NCI-H1417 treated with DMSO at 0.1 percent for 48 hours (cell line): ENCODE measurements at regions not wholly inside any gene's neighbourhood (a gene's known extent, or its start where the extent isn't known, plus 50 kb on each side); places are given as distances from the start of the nearest gene placed in this dataset.

ENCODE experiments used
- DNase-seq: peaks from one replicate; lab custom pipeline; 2025; lab: John Stamatoyannopoulos, UW

DNA sequence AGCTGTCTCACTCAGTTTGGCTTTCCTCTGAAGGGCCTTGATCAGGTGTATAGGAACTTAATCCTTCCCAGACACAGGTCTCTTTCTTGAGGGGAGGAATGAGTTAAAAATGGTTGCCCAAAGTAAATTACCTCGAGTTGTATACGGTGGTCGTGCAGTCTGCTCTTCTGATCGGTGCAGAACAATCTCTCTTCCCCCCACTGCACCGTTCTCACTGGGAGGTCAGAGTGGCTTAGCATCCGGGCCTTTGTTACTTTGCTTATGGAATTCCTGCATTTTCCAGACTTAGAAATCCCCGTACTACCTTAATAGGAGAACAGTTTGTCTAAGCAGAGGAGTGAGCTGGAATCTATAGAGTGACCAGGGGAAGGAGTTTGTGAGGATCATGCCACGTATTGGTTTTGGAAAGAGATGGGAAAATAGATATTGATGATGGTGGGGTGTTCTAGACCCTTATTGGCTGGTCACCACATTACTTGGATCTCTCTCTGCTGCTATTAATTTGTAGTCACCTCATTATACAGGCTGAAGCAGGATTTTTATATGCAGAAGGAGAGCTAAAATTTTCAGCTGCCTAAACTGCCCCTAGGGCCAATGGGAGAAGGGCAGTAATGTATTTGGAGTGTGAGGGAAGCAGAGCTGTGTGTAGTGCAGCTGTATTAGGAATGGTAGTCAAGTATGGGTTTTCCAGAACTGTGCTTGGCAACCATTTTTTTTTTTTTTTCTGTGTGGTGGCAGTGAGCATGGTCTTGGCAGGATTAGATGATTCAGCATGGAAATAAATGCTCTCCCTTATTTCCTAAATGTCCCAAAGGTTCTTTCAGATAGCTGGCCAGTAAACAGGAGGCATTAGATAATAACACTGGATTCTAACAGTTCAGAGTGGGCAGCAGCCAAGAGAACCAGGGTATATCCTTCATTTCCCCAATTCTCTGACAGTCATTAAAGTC, 81.5 kb downstream of the NDUFS5 start:
- no peak for DNase-seq

DNA sequence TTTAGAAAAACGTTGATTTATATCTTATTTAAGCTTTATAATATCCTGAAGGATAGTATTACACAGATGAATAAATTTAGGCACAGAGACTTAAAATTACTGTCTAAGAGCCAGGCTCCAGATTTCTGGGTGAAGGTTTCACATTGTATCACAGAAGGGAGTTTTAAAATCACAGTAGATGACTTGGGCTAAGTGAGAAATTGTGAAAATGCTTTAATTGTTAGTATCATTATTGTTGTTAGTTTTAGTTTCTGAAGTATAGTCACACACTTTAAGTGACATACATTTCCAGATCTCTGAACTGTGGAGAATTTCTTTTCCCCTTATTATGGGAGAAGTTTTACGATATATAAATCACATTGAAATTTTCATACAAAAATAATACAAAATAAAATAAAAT, 83.5 kb downstream of the NDUFS5 start:
- no peak for DNase-seq

DNA sequence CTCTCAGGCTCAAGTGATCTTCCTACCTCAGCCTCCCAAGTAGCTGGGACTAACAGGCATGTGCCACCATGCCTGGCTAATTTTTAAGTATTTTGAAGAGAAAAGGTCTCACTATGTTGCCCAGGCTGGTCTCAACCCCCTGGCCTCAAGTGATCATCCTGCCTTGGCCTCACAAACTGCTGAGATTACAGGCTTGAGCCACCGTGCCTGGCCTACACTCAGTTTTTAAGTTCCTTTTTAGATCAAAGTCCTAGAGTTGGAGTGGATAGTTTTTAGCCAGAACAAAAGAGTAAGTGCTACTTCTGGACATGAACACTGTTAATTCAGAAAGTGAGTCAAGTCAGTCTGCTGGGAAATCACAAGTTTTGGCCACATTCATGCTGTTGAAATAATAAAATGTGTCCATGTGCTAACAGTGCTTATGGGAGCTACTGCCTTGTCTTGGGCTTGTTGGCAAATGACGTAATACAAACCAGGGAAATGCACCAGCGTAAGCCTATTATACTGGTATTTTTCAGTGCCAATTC, 84.2 kb downstream of the NDUFS5 start:
- no peak for DNase-seq

DNA sequence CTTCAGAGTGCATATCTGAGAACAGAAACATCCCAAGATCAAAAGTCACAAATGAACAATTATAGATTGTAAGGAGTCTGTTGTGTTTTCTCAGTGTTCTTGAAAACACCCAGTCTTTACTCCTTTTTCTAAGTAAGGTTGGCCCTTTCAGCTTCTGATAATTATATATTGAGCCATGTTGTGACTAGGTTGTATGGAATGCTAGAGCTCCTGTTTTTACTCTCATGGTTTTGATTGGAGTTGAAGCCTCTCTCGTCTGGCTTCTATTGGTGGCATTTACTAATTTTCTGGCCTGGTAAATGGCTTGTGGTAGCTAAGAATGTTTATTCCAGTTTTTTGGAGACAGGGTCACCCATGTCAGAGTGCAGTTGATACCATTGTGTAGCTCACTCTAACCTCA, 84.7 kb downstream of the NDUFS5 start:
- no peak for DNase-seq

DNA sequence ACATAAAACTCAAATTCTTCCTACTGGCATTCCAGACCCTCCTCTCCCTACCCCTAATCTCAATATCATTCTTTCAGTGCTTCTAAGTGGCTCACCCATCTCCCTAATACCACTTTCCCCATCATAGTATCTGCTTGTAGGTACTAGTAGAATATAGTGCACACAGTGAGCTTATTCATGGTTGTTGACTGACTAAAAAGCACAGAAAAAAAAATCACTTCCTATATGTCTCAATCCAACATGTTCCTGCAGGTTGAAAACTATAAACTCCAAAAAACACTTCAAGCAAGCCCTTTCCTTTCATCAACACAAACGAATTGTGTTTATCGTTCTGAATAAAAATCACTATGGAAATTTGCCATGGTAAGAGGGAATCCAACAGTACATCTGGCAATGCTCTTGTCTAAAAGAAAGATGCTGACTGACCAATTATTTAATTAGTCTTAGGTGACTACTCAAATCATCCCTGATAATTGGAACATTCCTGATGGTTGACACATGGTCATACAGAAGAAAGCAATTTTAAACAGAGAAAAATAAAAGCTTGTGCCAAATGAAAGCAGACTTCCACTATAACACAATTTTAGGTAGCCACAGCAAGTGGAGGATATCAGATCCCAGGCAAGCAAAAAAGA, 87.1 kb downstream of the NDUFS5 start:
- no peak for DNase-seq

DNA sequence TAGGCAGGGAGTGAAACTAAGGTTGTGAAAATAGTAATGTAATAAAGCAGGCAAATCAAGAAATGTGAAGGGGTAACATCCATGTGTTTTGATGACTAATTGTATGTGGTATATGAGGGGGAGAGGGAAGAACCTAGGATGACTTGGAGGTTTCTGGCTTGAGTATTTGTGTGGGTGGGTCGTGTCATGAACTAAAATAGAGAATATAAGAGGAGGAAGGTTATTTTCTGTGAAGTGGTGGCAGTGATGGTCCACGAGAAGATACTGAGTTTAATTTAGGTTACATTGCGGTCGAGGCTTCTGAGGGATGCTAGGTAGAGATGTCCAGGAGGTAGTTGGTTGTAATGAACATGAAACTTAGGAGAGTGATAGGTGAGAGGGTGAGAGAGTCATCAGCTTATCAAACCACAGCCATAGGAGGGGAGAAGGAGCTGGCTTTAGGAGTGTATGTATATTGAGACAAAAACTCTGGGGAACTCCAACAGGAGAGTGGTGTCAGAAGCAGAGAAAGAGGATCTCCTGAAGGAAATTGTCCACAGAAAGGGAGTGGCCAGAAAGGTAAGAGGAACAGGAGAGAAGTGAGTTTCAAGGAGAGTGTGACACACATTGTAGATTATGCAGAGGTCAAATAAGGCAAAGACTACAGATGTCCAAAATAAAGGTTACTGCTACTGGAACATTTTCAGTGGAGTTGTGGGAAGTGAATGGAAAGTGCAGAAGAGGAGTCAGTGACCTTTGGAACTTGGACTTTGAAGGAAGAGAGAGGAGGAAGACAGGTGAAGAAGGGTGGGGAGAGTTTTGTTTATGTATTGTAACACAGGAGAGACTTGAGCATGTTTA, 89.0 kb upstream of the MACF1 start:
- DNase-seq = no peak

DNA sequence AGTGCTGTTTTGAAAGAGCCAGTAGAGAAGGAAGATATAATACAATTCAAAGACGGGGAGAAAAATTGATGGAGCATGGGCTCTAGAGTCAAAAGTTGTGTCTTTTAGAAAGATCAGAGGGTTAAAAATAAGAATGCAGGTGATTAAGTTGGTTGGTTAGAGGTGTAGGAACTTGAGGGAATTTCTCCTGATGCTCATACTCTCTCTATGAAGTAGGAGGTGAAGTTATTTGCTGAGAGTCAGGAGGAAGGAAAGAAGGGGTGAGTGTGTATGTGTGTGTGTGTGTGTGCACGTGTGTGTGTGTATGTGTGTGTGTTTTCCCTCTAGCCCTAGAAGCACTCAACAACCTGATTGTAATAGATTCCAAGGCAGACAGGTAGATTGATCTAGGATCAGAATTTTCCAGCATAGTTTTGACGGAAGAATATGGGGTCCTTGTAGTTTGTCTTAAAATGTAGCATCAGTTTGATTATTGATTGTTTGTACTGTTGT, 88.3 kb upstream of the MACF1 start:
- no peak for DNase-seq

DNA sequence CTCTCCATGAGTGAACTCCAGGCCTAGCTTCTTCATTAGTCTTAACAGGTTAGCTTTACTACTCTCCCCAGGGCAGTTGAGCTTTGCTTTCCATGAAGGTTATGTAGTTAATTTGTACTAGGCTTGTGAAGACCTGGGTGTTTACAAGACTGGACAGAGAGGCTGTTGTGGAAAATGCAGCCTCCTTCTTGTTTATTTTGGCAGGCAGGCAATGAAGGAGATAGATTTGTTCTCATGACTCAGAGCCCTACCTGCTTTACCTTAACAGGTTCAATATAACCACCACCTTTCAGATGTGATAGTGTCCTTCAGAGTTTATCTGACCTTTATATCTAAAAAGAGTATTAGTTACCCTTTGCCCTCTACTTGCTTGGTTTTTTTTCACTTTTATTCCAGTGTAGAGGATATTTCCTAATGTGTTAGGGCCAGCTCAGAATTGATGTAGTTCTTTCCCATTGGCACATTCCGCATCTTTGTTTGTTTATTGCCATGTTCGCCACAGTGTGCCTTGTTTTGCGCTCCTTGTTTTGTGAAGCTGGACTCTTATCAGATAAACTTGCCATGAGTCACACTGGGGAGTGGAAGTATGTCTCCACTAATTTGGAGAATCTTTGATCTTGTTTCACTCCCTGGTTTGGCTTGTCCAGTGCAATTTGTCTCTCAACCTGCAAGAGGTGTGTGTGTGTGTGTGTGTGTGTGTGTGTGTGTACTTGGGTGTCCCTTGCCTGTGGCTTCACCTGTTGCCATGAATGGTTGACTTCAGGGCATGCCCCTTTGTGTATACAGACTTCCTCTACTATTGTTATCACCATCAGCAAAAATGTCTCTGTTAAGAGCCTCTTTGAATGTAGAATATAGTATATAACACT, 87.4 kb upstream of the MACF1 start:
- no peak for DNase-seq

DNA sequence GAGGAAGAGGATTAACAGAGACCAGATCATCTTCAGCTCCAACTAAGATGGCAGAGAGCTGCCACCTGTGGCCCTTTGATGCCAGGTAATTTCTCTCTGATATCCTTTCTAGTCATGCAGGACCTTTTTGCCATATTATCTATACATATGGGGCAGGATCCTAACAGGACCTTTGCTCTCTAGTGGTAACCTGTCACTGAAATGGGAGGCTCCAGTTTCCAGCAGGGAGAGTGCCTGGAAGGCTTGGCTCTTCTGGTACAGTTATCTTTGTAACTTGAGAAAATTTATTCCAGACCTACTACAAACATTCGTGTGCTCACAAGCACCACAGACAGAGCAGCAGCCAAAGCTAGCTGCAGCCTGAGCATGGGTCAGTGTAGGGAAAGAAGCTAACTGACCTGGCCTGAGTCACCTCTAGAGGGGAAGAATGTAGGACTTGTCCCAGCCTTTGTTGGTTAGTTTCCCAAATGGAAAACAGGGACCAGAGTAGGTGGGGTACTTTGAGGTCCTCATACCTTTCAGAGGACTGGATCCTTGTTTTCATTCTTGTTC, 86.5 kb upstream of the MACF1 start:
- no peak for DNase-seq

DNA sequence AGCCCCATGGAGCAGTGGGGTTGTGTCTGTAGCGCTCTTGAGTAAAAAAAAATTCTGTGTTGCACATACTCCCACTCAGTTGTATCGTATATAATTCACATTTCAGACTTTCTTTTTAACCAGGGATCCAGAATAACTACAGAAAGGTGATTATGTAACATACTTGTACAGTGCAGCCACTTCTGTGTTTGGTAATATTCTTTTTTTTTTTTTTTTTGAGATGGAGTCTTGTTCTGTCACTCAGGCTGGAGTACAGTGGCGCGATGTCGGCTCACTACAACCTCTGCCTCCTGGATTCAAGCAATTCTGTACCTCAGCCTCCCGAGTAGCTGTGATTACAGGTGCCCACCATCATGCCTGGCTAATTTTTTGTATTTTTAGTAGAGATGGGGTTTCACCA, 82.4 kb upstream of the MACF1 start:
- no peak for DNase-seq

DNA sequence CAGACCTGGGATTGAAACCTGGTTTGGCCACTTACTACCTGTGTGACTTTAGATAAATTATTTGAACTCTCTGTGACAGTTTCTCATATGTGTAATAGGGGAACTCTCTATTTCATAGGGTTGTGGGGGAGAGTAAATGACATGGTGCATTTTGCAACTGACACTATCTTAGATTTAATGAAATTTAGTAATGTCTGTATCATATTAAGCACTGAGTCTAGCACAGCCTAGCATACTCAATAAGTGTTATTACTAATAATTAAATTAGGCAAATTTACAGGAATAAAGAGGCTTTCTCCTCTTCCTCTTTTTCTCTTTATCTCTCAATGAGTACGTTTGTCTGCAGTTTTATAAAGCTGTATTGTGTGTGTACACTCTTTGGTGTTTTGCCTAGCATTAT, 80.2 kb upstream of the MACF1 start:
- DNase-seq = no peak

DNA sequence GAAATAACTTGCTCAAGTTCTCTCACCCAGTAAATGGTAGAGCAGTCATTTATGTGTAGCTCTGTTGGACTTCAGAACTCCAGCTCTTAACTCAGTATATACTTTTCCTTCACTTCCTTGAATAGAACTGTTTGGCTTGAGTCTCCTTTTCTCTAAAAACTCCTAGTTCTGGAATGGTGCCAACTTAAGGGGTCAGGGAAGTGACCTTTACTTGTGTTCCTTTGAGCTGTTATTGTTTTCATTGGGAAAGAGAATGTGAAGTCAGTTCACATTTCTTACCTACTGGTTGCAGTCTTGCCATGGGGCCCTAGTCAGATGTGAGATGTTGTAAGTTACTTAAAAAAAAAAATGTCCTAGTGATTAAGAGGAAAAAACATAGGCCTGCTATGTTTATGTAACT, 77.0 kb upstream of the MACF1 start:
- no peak for DNase-seq

DNA sequence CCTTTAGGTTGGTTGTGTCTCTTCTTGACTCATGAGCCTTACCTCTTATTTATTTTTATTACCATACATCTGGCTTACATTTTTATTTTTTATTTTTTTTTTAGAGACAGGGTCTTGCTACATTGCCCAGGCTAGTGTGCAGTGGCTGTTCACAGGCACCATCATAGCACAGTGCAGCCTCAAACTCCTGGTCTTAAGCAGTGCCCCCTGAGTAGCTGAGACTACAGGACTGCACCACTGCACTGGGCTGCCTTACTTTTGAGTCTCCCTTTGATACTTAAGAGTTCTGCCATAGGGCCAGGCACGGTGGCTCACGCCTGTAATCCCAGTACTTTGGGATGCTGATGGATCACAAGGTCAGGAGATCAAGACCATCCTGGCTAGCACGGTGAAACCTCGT, 76.4 kb upstream of the MACF1 start:
- DNase-seq = no peak

DNA sequence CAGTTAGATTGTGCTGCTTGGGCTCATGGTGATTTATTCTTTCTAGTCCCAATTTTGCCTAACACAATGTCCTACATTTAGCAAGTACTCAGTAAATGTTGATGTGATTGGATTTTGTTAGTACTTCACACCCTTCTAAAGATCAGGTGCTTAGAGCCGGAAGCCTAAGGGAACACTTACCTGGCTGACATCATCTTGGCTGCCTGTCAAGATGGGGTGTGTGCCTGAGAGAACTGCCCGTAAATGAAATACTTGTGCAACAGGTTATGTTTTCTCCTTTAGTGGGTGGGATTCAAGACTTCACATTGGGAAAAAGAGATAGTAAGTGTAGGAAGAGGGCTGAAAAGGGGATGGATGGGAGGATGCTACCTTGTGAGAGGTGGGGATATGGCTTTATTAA, 75.5 kb upstream of the MACF1 start:
- DNase-seq = no peak

DNA sequence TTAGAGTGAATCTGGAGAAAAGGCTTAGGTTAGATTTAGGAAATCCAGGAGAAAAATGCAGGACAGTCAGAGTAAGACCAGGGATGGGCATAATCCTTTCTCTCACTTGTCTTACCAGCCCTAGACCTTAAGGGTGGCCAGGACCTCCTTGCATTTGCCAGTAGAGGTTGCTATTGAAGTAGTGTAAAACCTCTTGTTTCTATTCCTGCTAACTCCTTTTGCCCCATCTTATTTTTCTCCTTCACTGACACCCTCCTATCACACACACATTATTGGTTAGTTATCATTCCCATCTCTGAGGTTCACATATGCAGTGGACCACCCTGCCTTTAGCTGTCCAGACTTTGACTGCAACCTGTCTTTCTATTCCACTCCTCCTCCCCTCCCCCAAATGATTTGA, 75.0 kb upstream of the MACF1 start:
- no peak for DNase-seq

DNA sequence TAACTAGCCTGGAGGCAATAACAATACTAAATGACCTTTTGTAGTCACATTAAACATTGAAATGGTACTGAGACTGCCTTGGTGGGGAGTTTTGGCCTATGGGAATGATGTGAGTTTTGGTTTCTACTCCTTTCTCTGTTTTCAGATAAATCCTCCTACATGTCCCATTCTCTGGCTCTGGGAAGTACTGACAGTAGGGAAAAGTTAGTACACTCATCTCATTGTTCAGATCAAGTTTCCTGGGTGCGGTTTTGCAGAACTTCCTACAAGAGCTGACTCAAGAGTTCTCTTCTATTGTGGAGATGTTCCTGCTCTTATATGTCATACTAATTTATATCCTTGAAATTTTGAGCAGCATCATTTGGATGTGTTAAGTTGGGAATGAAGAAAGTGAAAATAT, 74.2 kb upstream of the MACF1 start:
- no peak for DNase-seq

DNA sequence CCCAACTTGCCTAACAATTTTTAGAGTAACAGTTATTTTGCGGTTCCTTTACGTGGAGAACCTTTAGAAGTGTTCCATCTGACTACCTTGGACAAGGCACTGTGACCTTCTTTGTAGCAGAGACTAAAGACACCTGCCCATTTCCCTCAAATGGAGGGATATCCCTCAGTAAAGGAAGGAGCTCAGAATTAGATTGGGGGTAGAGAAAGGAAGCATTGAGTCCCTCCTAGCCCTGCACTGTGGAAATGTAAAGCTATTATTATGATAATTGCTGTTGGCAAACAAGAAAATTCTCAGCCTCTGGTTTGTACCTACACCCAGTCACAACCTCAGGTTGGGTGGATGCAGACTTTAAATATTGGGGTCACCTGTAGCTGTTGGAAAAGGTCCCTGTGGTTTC, 72.6 kb upstream of the MACF1 start:
- no peak for DNase-seq

DNA sequence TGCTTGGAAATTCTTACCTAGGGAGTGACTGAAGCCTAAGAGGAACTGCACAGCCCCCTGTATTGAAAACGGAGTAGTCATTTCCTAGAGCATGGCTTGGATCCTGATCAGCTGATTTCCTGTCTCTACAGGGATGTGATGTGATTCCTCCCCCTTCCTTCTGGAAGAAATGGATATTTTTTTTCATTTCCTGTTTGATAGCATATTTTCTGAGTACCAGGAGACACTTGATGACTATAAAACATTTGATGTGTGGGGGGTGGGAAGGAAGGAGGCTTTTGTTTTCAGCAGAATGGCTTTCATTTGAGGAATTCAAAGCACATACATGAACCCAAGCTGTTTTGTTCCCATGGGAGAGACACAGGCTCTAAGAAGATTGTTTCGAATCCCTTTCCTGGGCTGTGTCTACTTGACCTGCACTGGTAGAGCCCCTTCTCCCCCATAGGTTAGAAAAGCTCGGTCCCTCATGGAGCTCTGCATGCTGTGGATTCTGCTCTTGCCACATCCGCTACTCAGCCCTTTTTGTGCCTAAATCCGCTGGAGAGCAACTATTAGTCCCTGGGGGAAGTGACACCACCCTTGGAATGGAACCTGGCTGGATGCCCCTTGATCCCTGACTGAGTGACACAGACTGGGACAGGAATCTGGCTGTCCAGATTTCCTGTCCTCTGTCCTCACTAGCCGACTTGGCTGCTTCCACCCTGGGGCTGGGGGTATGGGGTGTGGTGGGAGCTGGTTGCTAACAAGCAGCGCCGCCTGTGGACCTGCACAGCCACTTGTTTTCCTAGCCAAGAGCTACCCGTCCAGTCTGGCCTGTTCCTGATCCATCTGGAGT, 71.8 kb upstream of the MACF1 start:
- peak; percentile 14 for DNase-seq

DNA sequence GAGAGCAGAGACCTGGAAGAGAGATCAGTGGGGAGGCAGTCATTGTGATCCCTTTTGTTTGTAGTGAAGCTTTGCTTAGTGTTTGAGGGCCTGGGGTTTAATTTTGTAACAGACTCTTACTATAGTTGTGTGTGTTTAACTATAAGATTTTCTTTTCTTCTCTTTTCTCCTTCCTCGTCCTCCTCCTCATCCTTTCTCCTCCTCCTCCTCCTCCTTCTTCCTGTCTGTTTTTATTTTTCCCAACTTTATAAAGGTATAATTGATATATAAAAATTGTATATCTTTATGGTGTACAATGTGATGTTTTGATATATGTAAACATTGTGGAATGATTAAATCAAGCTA, 71.2 kb upstream of the MACF1 start:
- no peak for DNase-seq

DNA sequence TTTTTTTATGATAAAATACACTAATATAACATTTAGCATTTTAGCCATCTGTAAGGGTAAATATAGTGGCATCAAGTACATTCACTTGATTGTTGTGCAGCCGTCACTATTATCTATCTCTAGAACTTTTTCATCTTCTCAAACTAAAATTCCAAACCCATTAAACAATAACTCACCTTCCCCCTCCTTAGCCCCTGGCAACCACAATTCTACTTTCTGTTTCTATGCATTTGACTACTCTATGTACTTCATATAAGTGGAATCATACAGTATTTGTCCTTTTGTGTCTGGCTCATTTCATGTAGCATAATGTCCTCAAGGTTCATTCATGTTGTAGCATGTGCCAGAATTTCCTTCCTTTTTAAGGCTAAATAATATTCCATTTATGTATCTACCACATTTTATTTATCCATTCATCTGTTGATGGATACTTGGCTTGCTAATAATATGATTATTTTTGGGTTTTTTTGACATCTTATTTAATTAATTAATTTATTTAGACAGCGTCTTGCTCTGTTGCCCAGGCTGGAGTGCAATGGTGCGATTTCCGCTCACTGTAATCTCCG, 69.6 kb upstream of the MACF1 start:
- no peak for DNase-seq
